Right ventricle myocardium superior (tissue), 1 donor: ENCODE measurements at regions not wholly inside any gene's neighbourhood (a gene's known extent, or its start where the extent isn't known, plus 50 kb on each side); places are given as distances from the start of the nearest gene placed in this dataset.

ENCODE experiments used
- ATAC-seq: fragments of 200-7000 bp; cut with Tn5 transposase; one replicate; pipeline ENCODE4 v1.9.1; 2020; ENCODE audit warnings: mild to moderate bottlenecking; ENCODE audit not compliant: poor library complexity
- DNase-seq: peaks from one replicate; pipeline ENCODE4 v3.0.0-alpha.2; 2020
- intact Hi-C: fragments of 100-400 bp; cut with DNase I; formaldehyde crosslinking; loops from one replicate; pipeline ENCODE4 v1.11.2; 2022
- donor health status: DM: no; HTN: yes; CAD: no; lungs with severe emphysema.

GRCh38 chr18:2173486-2173885, 397.8 kb downstream of the METTL4 start:
- ATAC-seq, result peak; percentile 97
- intact Hi-C loops, result no loop called here
- peak; percentile 48 for DNase-seq

GRCh38 chr18:2178036-2178435, 393.3 kb downstream of the METTL4 start:
- ATAC-seq, result no peak
- DNase-seq, result no peak
- intact Hi-C loops, result no loop called here

GRCh38 chr18:2179498-2180183, 391.7 kb downstream of the METTL4 start:
- no peak for DNase-seq
- no peak for ATAC-seq
- intact Hi-C loops, result no loop called here

GRCh38 chr18:2180586-2180985, 390.7 kb downstream of the METTL4 start:
- ATAC-seq, result no peak
- no peak for DNase-seq
- intact Hi-C loops, result no loop called here

GRCh38 chr18:2183432-2183831, 387.9 kb downstream of the METTL4 start:
- ATAC-seq (no peak), DNase-seq (no peak)
- intact Hi-C loops, result no loop called here

- DNase-seq, result no peak
- intact Hi-C loops, result no loop called here
- ATAC-seq, result no peak
These were observed 384.3 kb downstream of the METTL4 start for GRCh38 chr18:2186967-2187366.

GRCh38 chr18:2188258-2188657, 383.0 kb downstream of the METTL4 start:
- ATAC-seq, result no peak
- intact Hi-C loops, result no loop called here
- DNase-seq, result no peak

GRCh38 chr18:2191180-2191790, 380.0 kb downstream of the METTL4 start:
- DNase-seq, result no peak
- intact Hi-C loops, result no loop called here
- ATAC-seq, result no peak

GRCh38 chr18:2192562-2192961, 378.7 kb downstream of the METTL4 start:
- ATAC-seq, result no peak
- DNase-seq, result no peak
- intact Hi-C loops, result no loop called here

- no peak for DNase-seq
- ATAC-seq, result no peak
- intact Hi-C loops, result no loop called here
These were observed 373.4 kb downstream of the METTL4 start for GRCh38 chr18:2197946-2198345.

GRCh38 chr18:2199060-2199459, 372.2 kb downstream of the METTL4 start:
- DNase-seq, result no peak
- ATAC-seq, result no peak
- intact Hi-C loops, result no loop called here

- intact Hi-C loops, result no loop called here
- DNase-seq, result no peak
- ATAC-seq, result no peak
These were observed 370.2 kb downstream of the METTL4 start for GRCh38 chr18:2201036-2201600.

GRCh38 chr18:2204736-2205135, 366.6 kb downstream of the METTL4 start:
- DNase-seq, result no peak
- intact Hi-C loops, result no loop called here
- ATAC-seq, result no peak

- ATAC-seq, result no peak
- DNase-seq, result no peak
- intact Hi-C loops, result no loop called here
These were observed 364.0 kb downstream of the METTL4 start for GRCh38 chr18:2207294-2207693.

- ATAC-seq, result no peak
- intact Hi-C loops, result no loop called here
- no peak for DNase-seq
These were observed 358.6 kb downstream of the METTL4 start for GRCh38 chr18:2212598-2213205.

- DNase-seq, result no peak
- ATAC-seq, result no peak
- intact Hi-C loops, result no loop called here
These were observed 357.4 kb downstream of the METTL4 start for GRCh38 chr18:2213905-2214304.

GRCh38 chr18:2217356-2217755, 353.9 kb downstream of the METTL4 start:
- DNase-seq, result no peak
- intact Hi-C loops, result no loop called here
- no peak for ATAC-seq

GRCh38 chr18:2218101-2218500, 353.2 kb downstream of the METTL4 start:
- intact Hi-C loops, result no loop called here
- ATAC-seq, result no peak
- no peak for DNase-seq

- intact Hi-C loops, result loop anchor here (10.0 kb wide), 1 partner anchor 115 kb away; no protein-coding TSS in a partner anchor
- ATAC-seq, result no peak
These were observed 351.6 kb downstream of the METTL4 start for GRCh38 chr18:2219706-2220105.

More at GRCh38 chr18:2219706-2220105, 351.6 kb downstream of the METTL4 start:
- no peak for DNase-seq
